ENCODE measurements at regions not wholly inside any gene's neighbourhood (a gene's known extent, or its start where the extent isn't known, plus 50 kb on each side); places are given as distances from the start of the nearest gene placed in this dataset.

DNA sequence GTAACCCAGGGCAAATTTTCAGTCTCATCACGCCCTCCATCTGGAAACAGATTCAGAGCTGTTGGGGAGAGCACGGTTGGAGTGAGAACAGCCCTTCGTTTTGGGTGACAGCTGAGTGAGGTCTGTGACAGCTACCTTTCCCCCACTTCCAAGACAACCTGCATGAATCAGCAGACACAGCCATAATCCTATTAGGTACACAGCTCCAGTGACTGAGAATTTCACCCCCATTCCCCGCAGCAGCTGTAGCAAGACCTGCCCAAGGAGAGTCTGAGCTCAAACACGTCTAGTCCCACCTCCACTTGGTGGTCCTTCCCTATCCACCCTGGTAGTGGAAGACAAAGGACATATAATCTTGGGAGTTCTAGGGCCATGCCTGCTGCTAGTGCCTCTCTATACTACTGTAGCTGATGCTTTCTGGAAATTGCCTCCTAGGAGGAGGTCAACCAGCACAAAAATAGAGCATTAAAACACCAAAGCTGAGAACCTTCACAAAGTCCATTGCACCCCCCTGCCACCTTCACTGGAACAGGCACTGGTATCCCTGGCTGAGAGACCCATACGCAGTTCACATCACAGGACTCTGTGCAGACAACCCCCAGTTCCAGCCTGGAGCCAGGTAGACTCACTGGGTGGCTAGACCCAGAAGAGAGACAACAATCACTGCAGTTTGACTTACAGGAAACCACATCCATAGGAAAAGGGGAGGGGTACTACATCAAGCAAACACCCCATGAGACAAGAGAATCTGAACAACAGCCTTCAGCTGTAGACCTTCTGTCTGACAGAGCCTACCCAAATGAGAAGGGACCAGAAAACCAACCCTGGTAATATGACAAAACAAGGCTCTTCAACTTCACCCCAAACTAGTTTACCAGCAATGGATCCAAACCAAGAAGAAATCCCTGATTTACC lies 448.6 kb upstream of the CBLB start:
- TF ChIP-seq, protein P1, sequence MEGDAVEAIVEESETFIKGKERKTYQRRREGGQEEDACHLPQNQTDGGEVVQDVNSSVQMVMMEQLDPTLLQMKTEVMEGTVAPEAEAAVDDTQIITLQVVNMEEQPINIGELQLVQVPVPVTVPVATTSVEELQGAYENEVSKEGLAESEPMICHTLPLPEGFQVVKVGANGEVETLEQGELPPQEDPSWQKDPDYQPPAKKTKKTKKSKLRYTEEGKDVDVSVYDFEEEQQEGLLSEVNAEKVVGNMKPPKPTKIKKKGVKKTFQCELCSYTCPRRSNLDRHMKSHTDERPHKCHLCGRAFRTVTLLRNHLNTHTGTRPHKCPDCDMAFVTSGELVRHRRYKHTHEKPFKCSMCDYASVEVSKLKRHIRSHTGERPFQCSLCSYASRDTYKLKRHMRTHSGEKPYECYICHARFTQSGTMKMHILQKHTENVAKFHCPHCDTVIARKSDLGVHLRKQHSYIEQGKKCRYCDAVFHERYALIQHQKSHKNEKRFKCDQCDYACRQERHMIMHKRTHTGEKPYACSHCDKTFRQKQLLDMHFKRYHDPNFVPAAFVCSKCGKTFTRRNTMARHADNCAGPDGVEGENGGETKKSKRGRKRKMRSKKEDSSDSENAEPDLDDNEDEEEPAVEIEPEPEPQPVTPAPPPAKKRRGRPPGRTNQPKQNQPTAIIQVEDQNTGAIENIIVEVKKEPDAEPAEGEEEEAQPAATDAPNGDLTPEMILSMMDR (IDR thresholded peaks at IDR 0.05) = no peak
- no peak for TF ChIP-seq POLR2A (IDR thresholded peaks at IDR 0.05)

All from Peyer's patch (tissue), 4 donors.